HG03442 (cell line): ENCODE measurements at regions not wholly inside any gene's neighbourhood (a gene's known extent, or its start where the extent isn't known, plus 50 kb on each side); places are given as distances from the start of the nearest gene placed in this dataset.

Source experiments
- ATAC-seq: cut with Tn5 transposase; IDR thresholded peaks from one replicate; pipeline ENCODE4 v1.9.1; 2021; ENCODE audit warnings: mild to moderate bottlenecking, moderate library complexity; ENCODE audit not compliant: unreplicated experiment

DNA sequence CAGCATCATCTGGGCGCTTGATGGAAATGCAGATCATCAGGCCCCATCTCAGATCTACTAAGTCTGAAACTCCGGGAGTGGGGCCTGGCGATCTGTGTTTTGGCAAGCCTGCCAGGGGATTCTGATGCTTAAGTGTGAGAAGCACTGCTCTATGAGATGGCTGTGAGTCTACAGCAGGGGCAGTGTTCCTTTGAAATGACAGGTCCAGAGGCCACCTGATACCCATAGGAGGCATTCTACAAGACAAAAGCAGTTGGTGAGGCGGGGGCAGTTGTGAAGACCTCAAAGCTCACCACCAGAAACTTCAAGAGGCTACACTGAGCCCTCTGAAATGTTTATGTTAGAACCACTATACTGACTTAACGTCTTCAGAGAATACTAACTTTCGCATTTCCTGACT, 86.9 kb upstream of the SPATA31D4 start:
- ATAC-seq, result no peak

DNA sequence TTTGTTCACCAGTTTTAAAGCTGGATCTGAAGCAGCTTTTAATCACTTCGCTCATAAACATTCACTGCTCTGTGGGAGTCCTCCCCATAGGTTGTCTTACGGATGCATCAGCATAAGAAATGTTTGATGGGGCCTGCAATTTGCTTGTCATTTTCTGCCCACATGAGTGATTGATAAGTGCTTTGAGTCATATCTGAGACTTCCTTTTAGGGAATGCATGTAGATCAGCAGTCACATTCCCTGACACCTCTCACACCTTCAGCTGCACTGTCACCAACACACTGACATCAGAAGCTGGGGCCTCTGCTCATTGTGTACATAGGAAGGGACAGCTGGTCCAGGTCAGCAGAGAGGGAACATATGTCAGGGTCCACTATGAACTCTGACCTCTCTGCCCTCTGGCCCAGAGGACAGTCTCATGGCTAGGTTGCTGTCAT, 84.1 kb upstream of the SPATA31D4 start:
- ATAC-seq, result no peak

DNA sequence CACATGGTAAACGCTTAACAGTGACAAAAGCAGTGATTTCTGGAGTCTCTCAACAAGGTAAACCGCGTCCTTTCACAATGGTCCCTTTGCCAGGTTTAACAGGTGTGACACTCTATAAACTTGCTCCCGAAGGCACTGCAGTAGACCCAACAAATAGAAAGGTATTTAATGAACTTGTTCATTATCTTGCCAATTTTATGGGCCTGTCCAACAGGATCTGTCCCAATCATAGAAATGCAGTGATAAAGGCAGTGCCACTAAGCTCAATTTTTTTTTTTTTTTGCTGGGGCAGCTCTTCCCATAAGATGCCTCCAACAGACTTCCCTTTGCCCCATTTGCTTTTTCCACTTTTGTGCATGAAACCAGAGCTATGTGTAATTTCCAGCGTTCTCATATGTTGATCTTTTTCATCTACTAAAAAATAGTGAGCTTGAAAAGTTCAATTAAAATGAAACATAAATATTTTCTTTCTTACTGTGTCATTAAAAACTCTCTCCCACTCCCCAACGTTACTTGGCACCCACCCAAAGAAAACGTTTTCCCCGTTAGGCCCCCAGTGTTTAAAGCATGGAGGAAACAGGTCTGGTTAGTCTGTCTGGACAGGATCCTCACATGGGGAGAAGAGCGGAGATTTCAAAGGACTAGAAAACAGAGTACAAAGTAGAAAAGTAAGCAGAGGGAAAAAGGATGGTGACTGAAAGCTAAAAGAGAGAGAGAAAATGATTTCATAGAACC, 80.9 kb upstream of the SPATA31D4 start:
- no peak for ATAC-seq

DNA sequence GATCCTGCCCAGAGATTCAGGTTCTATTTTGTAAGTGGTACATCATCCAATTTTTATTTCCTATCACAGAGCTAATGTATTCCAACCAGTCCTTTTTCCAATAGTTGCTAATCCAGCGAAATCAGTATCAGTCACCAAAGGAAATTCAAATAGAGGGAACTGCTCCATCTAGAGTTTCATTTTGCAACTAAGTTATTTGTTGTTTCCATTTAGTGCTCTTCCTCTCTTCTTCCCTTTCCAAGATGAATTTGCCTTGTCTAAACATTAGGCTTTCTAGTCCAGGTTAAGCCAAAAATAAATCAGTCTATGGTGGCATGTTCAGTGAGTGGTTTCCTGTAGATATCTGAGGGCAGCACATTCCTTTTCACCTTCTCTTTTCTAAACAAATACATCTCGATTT, 79.8 kb upstream of the SPATA31D4 start:
- no peak for ATAC-seq

DNA sequence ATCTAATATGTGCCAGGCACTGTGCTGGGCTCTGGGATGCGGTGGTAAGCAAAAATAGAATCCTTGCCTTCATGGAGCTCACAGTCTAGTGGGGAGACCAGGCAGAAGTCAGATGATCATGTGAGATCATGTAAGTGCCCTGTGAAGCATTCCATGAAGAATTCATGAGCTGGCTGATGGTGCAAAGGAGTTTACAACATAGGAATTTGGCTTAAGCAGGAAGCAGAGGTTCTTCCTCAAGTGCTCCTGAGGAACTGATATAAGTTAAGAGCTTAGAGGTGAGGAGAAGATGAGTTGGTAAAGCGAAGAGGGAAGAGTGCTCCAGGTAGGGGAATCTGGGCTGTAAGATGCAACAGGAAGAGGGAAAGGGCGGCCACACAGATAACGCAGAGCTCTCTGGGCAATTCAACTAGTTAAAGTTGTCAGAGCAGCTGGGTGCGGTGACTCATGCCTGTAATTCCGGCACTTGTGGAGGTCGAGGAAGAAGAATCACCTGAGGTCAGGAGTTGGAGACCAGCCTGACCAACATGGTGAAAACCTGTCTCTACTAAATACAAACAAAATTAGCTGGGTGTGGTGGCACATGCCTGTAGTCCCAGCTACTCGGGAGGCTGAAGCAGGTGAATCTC, 78.5 kb upstream of the SPATA31D4 start:
- no peak for ATAC-seq

DNA sequence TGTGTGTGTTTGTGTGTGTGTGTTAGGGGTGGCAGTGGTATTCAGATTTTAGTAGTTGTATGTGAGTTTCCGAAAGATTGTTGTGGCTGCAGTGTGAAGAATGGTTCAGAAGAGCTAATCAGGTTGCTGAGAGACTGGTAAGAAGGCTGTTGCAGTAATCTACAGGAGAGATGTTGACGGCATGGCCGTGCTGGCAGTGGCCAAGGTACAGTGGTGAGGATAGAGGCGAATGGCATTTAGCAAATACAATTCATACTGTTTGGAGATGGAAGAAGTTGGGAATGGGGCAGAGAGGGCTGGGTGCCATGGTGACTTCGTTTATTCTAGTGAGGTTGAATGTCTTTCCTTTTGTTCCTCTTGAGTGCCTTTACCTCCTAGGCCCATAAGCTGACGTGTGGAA, 77.5 kb upstream of the SPATA31D4 start:
- ATAC-seq, result no peak

- ATAC-seq, result no peak
Measured at GRCh38 chr9:81851340-81851739, 76.9 kb upstream of the SPATA31D4 start.

- ATAC-seq, result no peak
Measured at GRCh38 chr9:81852820-81853219, 75.4 kb upstream of the SPATA31D4 start.

GRCh38 chr9:81855538-81855937, 72.7 kb upstream of the SPATA31D4 start:
- ATAC-seq, result no peak

DNA sequence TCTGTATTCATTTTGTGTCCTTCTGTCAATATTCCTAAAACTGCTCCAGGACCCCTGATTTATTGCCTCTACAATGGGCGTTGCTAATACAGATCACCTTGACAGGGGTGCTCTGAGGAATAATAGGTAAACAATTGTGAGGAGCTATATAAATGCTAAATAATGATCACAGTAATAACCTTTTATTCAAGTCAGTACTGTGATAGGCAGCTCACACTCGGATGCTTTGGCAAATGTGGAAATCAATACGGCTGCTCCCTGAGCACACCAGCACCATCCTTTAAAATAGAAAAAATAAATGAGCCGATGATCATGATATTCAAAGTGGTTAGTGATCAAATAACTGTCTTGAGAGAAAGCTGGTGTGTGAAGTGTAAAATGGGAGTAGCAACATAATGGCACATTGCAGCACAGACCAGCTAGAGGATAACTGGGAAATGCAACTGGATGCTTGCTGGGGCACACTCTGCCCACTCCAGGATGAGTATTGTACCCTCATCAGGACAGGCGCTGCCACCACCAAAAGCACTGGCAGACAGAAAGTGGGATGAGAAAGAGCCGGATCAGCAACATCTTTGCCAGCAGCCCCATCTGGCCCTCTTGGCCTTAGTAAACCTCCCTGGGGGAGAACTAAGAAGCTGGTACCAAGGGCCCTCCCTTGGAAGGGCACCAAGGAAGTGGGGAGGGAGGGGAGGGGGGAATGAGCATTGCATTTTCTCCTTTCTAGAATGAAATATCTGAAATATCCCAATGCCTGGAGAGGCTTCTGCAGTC, 69.4 kb upstream of the SPATA31D4 start:
- ATAC-seq, result no peak

- no peak for ATAC-seq
Measured at GRCh38 chr9:81860581-81860980, 67.6 kb upstream of the SPATA31D4 start.

GRCh38 chr9:81861644-81862043, 66.6 kb upstream of the SPATA31D4 start:
- ATAC-seq, result no peak

- no peak for ATAC-seq
Measured at GRCh38 chr9:81868145-81868544, 60.1 kb upstream of the SPATA31D4 start.

- ATAC-seq, result no peak
Measured at GRCh38 chr9:81871695-81872094, 56.5 kb upstream of the SPATA31D4 start.

DNA sequence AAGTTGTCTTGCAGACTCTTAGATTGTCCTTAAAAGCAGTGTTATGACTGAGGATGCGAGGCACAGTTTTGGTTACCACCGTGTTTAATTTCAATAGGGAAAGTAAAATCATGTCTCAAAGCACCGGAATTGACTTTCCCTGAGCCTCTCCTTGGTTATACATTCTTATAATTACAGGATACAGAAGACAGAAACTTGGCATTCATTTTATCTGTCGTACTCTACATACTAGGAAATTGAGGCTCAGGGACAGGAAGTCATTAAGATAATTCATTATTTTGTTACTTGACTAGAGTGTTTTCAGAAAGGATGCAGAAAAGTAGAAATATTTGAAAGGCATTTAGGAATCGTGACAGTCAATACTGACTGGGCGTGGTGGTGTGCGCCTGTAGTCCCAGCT, 54.0 kb upstream of the SPATA31D4 start:
- no peak for ATAC-seq

- ATAC-seq, result no peak
Measured at GRCh38 chr9:81874931-81875330, 53.3 kb upstream of the SPATA31D4 start.

GRCh38 chr9:81877047-81877446, 51.2 kb upstream of the SPATA31D4 start:
- ATAC-seq, result no peak
